Small intestine (tissue), 7 donors: ENCODE measurements at regions not wholly inside any gene's neighbourhood (a gene's known extent, or its start where the extent isn't known, plus 50 kb on each side); places are given as distances from the start of the nearest gene placed in this dataset.

Source experiments
- DNase-seq, 2 donors: peaks; one replicate each; pipeline versions ENCODE4 v3.0.0 to v3.0.0-alpha.2; 2013
- FAIRE-seq: peaks from 2 replicates; lab custom pipeline; 2012; peaks lifted over from hg19 to GRCh38; lab: Jason Lieb, UNC
- H3K27ac ChIP-seq, 3 donors: one replicate each; pipeline ENCODE4 v1.5.1; 2013; ENCODE audit warnings: low read length in 2 of 3, mild to moderate bottlenecking in 2 of 3, control low read depth in 1 of 3, inconsistent platforms in 1 of 3, low read depth in 1 of 3, moderate library complexity in 1 of 3
- H3K27me3 ChIP-seq, 3 donors: one replicate each; pipeline ENCODE4 v1.6.1; 2013; ENCODE audit warnings: low read length in 3 of 3, inconsistent platforms in 1 of 3; ENCODE audit not compliant: control insufficient read depth in 3 of 3, insufficient read depth in 3 of 3
- H3K36me3 ChIP-seq, 3 donors: one replicate each; pipeline ENCODE4 v1.6.1; 2013; ENCODE audit warnings: low read length in 3 of 3, inconsistent platforms in 1 of 3, low read depth in 1 of 3, mild to moderate bottlenecking in 1 of 3, moderate library complexity in 1 of 3; ENCODE audit not compliant: control insufficient read depth in 3 of 3, insufficient read depth in 2 of 3
- H3K4me1 ChIP-seq, 3 donors: one replicate each; pipeline ENCODE4 v1.6.1; 2013; ENCODE audit warnings: low read length in 2 of 3, inconsistent platforms in 1 of 3, low read depth in 1 of 3, mild to moderate bottlenecking in 1 of 3, moderate library complexity in 1 of 3; ENCODE audit not compliant: control insufficient read depth in 3 of 3, insufficient read depth in 2 of 3
- H3K4me3 ChIP-seq, 3 donors: one replicate each; pipeline ENCODE4 v1.5.1; 2013; ENCODE audit warnings: low read length in 3 of 3, control low read depth in 1 of 3, inconsistent platforms in 1 of 3, low read depth in 1 of 3, mild to moderate bottlenecking in 1 of 3, moderate library complexity in 1 of 3
- H3K9me3 ChIP-seq, 2 donors: one replicate each; pipeline ENCODE4 v1.6.1; 2013; ENCODE audit warnings: low read depth in 1 of 2, low read length in 1 of 2; ENCODE audit not compliant: control insufficient read depth in 2 of 2, insufficient read depth in 1 of 2
- WGBS, 3 donors: extraction: QIAGEN DNeasy Blood & Tissue Kit; methylation state at CpG; one replicate each; pipeline ENCODE4 v1.1.7; 2013; 5-methylcytosine and 5-hydroxymethylcytosine counted together
- donor health status: healthy with polysubstance abuse.
- donor health status: control.
- donor health status: control.
- donor health status: Bipolar disorder and iron deficiency.
- donor health status: healthy.

DNA sequence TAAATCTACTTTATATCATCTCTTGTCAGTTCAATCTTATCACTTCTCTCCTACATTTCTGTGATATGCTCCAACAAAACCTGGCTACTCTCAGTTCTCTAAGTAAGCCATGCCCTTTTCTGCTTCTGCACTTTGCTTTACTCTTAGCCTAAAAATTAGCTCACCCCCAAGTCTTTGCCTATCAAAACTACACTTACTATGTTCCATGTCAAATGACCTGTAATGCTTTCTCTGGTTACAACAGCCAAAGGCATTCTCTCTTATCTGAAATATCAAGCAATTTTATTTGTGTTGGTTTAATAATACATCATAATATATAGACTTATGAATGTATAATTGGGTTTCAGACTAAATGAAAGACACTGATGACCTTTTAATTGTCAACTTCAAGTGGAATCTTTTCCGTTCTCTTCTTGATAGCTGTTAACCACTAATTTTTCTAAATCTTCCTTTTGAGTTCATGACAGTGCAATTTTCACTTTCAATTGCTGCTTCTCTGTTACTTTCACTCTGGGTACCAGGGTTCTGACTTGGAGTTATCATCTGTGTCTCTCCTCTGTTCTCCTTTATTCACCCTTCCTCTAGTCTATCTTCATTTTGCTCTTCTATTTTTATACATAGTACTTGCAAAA, 619.0 kb upstream of the GOLIM4 start:
- Histone ChIP-seq H3K27ac (no peak overlapping the region), H3K4me1 (no peaks in the 10 kb centered on the region), H3K4me3 (no peak overlapping the region), H3K9me3 (no peaks in the 10 kb centered on the region), H3K27me3 (no peaks in the 10 kb centered on the region), H3K36me3 (no peaks in the 10 kb centered on the region)
- FAIRE-seq (no peak), DNase-seq (no peak)
- WGBS, 3 donors: 32 to 35% (median 32%) methylated on average over 1 of the region's 1 CpG

DNA sequence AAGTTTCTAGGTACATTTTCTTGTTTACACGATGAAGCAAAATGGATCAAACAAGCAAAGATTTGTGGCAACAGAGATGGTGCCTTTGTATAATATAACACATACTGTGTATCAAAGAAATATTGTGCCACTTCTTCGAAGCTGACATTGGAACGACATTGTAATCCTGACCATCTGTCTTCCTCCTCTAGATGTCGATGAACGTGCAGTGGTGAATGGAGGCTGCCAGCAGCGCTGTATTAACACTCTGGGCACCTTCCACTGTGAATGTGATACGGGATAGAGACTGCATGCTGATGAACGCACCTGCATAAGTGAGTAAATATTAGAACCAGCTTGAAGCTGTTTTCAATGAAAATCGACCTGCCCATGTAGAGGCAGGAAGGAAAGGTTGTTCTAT, 613.3 kb upstream of the GOLIM4 start:
- FAIRE-seq (no peak), DNase-seq (no peak)
- 64 to 78% (median 73%) methylated on average over 9 of the region's 9 CpGs for WGBS, 3 donors

DNA sequence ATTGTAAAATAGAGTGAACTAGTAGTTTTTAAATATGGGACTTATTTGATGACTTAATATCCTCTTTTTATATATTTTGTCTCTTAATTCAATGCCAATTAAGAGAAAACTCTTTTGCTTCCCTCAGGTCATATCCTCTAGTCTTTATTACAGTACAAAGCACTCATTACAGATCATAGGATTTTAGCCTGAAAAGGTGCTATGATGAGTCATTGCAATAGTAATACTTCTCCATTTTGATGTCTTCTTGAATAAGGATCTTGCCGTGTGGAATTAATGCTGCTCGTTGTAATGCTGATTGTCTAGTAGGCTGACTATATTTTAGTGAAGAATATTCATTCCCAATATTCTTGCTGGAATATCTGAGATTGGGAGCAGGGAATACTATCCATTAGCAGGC, 612.2 kb upstream of the GOLIM4 start:
- H3K27me3 ChIP-seq: no peaks in the 10 kb centered on the region
- no peak overlapping the region for H3K4me3 ChIP-seq
- H3K9me3 ChIP-seq: no peaks in the 10 kb centered on the region
- DNase-seq: no peak
- no peak overlapping the region for H3K27ac ChIP-seq
- no peaks in the 10 kb centered on the region for H3K36me3 ChIP-seq
- no peaks in the 10 kb centered on the region for H3K4me1 ChIP-seq
- 84 to 89% (median 86%) methylated on average over 2 of the region's 2 CpGs for WGBS, 3 donors
- no peak for FAIRE-seq

More for the DNA sequence above, 613.3 kb upstream of the GOLIM4 start:
- no peaks in the 10 kb centered on the region for H3K9me3 ChIP-seq
- H3K27ac ChIP-seq: no peak overlapping the region
- H3K36me3 ChIP-seq: no peaks in the 10 kb centered on the region
- H3K27me3 ChIP-seq: no peaks in the 10 kb centered on the region
- no peak overlapping the region for H3K4me3 ChIP-seq
- H3K4me1 ChIP-seq: no peaks in the 10 kb centered on the region

GRCh38 chr3:168705412-168705811, 609.7 kb upstream of the GOLIM4 start:
- H3K36me3 ChIP-seq: no peaks in the 10 kb centered on the region
- 84 to 89% (median 87%) methylated on average over 3 of the region's 3 CpGs for WGBS, 3 donors
- no peak for FAIRE-seq
- H3K27ac ChIP-seq: no peak overlapping the region
- H3K27me3 ChIP-seq: no peaks in the 10 kb centered on the region
- no peak overlapping the region for H3K4me3 ChIP-seq
- no peak for DNase-seq
- no peaks in the 10 kb centered on the region for H3K4me1 ChIP-seq
- H3K9me3 ChIP-seq: no peaks in the 10 kb centered on the region

DNA sequence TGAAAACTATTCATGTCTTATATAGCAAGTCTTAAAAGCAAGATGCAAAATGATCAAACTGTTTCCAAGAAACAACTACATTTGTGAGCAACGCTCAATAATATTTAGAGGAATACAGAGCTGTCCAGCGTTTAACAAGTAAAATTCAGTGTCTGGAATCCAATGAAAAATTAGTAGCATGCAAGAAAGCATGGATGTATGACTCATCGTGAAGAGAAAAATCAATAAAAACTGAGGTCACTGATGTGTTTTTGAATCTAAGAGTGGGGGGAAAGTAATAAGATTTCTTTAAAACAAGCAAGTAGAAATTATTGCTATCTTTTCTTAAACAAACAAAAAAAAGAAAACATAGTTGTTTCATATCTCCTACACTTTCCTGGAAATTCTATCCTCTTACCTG, 600.3 kb upstream of the GOLIM4 start:
- H3K9me3 ChIP-seq: no peaks in the 10 kb centered on the region

GRCh38 chr3:168693870-168694269, 598.1 kb upstream of the GOLIM4 start:
- H3K27me3 ChIP-seq: no peaks in the 10 kb centered on the region
- no peak overlapping the region for H3K4me3 ChIP-seq
- H3K36me3 ChIP-seq: no peaks in the 10 kb centered on the region
- no peak for FAIRE-seq
- no peaks in the 10 kb centered on the region for H3K9me3 ChIP-seq
- DNase-seq: no peak
- no peak overlapping the region for H3K27ac ChIP-seq
- WGBS, 3 donors: 61 to 81% (median 80%) methylated on average over 3 of the region's 3 CpGs
- H3K4me1 ChIP-seq: no peaks in the 10 kb centered on the region

More for the DNA sequence above, 600.3 kb upstream of the GOLIM4 start:
- DNase-seq: no peak
- no peak overlapping the region for H3K27ac ChIP-seq
- FAIRE-seq: no peak
- no peaks in the 10 kb centered on the region for H3K27me3 ChIP-seq
- H3K4me3 ChIP-seq: no peak overlapping the region
- H3K4me1 ChIP-seq: no peaks in the 10 kb centered on the region
- 59 to 71% (median 64%) methylated on average over 3 of the region's 3 CpGs for WGBS, 3 donors
- no peaks in the 10 kb centered on the region for H3K36me3 ChIP-seq

DNA sequence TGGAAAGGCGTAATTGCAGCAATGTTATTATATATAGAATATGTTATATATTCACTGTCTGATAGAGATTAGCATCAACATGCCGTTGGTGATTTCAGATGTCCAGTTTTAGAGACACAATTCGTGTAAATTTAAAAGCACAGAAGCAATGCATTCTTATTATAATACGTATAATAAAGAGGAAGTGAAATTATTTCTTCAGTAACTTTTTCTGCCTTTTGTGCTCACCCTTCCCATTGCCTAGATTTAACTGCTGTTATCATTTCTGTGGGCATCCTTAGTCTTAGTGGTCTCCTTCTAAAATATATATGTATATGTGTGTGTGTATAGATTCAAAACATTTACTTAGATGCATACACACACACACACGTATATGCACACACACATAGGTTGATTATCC, 592.5 kb upstream of the GOLIM4 start:
- WGBS, 3 donors: 62 to 75% (median 66%) methylated on average over 5 of the region's 5 CpGs
- Histone ChIP-seq H3K27me3 (no peaks in the 10 kb centered on the region), H3K4me1 (no peaks in the 10 kb centered on the region), H3K27ac (no peak overlapping the region), H3K36me3 (no peaks in the 10 kb centered on the region), H3K9me3 (no peaks in the 10 kb centered on the region), H3K4me3 (no peak overlapping the region)
- FAIRE-seq (no peak), DNase-seq (no peak)

DNA sequence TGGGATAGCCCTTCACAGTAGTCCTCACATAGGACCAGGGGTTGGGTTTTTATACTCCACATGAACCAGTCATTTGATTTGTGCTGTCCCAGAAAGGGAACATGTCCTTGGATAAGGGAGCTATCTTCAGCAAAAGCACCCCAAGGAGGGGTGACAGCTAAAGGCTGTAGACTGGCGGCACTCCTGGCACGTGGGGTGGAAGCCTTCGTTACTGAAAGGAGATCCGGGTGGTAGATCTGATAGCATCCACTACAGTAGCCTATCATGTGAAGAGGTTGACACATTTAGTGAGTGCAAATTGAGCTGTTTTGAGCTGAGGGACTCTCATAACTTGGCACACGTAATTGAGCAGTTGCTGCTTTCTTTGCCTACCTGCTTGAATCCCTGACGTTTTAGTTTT, 588.8 kb upstream of the GOLIM4 start:
- no peak overlapping the region for H3K27ac ChIP-seq
- H3K27me3 ChIP-seq: no peaks in the 10 kb centered on the region
- H3K36me3 ChIP-seq: no peaks in the 10 kb centered on the region
- WGBS, 3 donors: 87 to 90% (median 88%) methylated on average over 6 of the region's 6 CpGs
- no peaks in the 10 kb centered on the region for H3K4me1 ChIP-seq
- H3K9me3 ChIP-seq: no peaks in the 10 kb centered on the region
- DNase-seq (no peak), FAIRE-seq (no peak)
- H3K4me3 ChIP-seq: no peak overlapping the region

- Histone ChIP-seq H3K27me3 (no peaks in the 10 kb centered on the region), H3K9me3 (no peaks in the 10 kb centered on the region), H3K36me3 (no peaks in the 10 kb centered on the region), H3K4me3 (no peak overlapping the region), H3K27ac (no peak overlapping the region), H3K4me1 (no peaks in the 10 kb centered on the region)
- DNase-seq (no peak), FAIRE-seq (no peak)
- 73 to 86% (median 77%) methylated on average over 1 of the region's 1 CpG for WGBS, 3 donors
These were observed 583.0 kb upstream of the GOLIM4 start for GRCh38 chr3:168678730-168679129.
